NCI-H774 (cell line): ENCODE measurements at regions not wholly inside any gene's neighbourhood (a gene's known extent, or its start where the extent isn't known, plus 50 kb on each side); places are given as distances from the start of the nearest gene placed in this dataset.

Source experiments
- DNase-seq: peaks from one replicate; lab custom pipeline; 2025; lab: John Stamatoyannopoulos, UW

GRCh38 chr18:73315381-73315780, 447.6 kb upstream of the NETO1 start:
- DNase-seq = no peak

- DNase-seq = no peak
Measured at GRCh38 chr18:73313476-73313875, 445.7 kb upstream of the NETO1 start.

- DNase-seq = no peak
Measured at GRCh38 chr18:73296686-73297085, 428.9 kb upstream of the NETO1 start.

GRCh38 chr18:73292156-73292555, 424.4 kb upstream of the NETO1 start:
- no peak for DNase-seq

GRCh38 chr18:73288813-73289212, 421.0 kb upstream of the NETO1 start:
- DNase-seq = no peak

- DNase-seq = peak; percentile 16
Measured at GRCh38 chr18:73286584-73286983, 418.8 kb upstream of the NETO1 start.

- DNase-seq = no peak
Measured at GRCh38 chr18:73283788-73284187, 416.0 kb upstream of the NETO1 start.

- DNase-seq = no peak
Measured at GRCh38 chr18:73283032-73283431, 415.2 kb upstream of the NETO1 start.

GRCh38 chr18:73279498-73279897, 411.7 kb upstream of the NETO1 start:
- DNase-seq = no peak

- no peak for DNase-seq
Measured at GRCh38 chr18:73274812-73275621, 407.2 kb upstream of the NETO1 start.

- no peak for DNase-seq
Measured at GRCh38 chr18:73270920-73271634, 403.3 kb upstream of the NETO1 start.

GRCh38 chr18:73264562-73264921, 396.8 kb upstream of the NETO1 start:
- no peak for DNase-seq

- DNase-seq = no peak
Measured at GRCh38 chr18:73261923-73262322, 394.1 kb upstream of the NETO1 start.

- DNase-seq = no peak
Measured at GRCh38 chr18:73261243-73261642, 393.5 kb upstream of the NETO1 start.

GRCh38 chr18:73258375-73259087, 390.7 kb upstream of the NETO1 start:
- DNase-seq = no peak

GRCh38 chr18:73254564-73254963, 386.8 kb upstream of the NETO1 start:
- no peak for DNase-seq

GRCh38 chr18:73249030-73249429, 381.2 kb upstream of the NETO1 start:
- no peak for DNase-seq

- no peak for DNase-seq
Measured at GRCh38 chr18:73246763-73247162, 379.0 kb upstream of the NETO1 start.

GRCh38 chr18:73245345-73245744, 377.6 kb upstream of the NETO1 start:
- no peak for DNase-seq

GRCh38 chr18:73244401-73244800, 376.6 kb upstream of the NETO1 start:
- no peak for DNase-seq

- DNase-seq = no peak
Measured at GRCh38 chr18:73240899-73241298, 373.1 kb upstream of the NETO1 start.

GRCh38 chr18:73235921-73236320, 368.1 kb upstream of the NETO1 start:
- no peak for DNase-seq

GRCh38 chr18:73235491-73235890, 367.7 kb upstream of the NETO1 start:
- no peak for DNase-seq
